GM12878 (cell line): ENCODE measurements at regions not wholly inside any gene's neighbourhood (a gene's known extent, or its start where the extent isn't known, plus 50 kb on each side); places are given as distances from the start of the nearest gene placed in this dataset.

ENCODE experiments used
- ATAC-seq: fragments of 200-7000 bp; cut with Tn5 transposase; 3 replicates; pipeline ENCODE4 v1.9.1; 2020; ENCODE audit warnings: mild to moderate bottlenecking, moderate library complexity
- BruUV-seq: library from RNA; stranded (reverse); fragments of 400-500 nt; replicated peaks from 2 replicates; lab custom pipeline; 2021; lab: Mats Ljungman, UMichigan
- CTCF ChIA-PET: fragments of 300-600 bp; sonication (Branson Sonifier 250); formaldehyde crosslinking; extraction: SDS; loops from one replicate; lab custom pipeline; 2021; ENCODE audit warnings: inconsistent platforms; lab: Yijun Ruan, JAX
- POLR2A ChIA-PET: fragments of 350-600 bp; formaldehyde crosslinking; extraction: SDS; loops from one replicate; lab custom pipeline; 2021; ENCODE audit warnings: inconsistent platforms; lab: Charles Lee
- RAD21 ChIA-PET: fragments of 300-600 bp; sonication (Branson Sonifier 250); formaldehyde crosslinking; loops from one replicate; lab custom pipeline; 2023; ENCODE audit warnings: antibody characterized with exemption; ENCODE audit not compliant: unreplicated experiment; lab: Charles Lee
- SMC1A ChIA-PET: fragments of 300-600 bp; sonication (Branson Sonifier 250); formaldehyde crosslinking; loops from one replicate; lab custom pipeline; 2023; ENCODE audit not compliant: unreplicated experiment, uncharacterized antibody; lab: Charles Lee
- DNase-seq: peaks from one replicate; pipeline ENCODE4 v3.0.0-alpha.2; 2011; ENCODE audit warnings: low read depth, low spot score
- FAIRE-seq: peaks from 3 replicates; lab custom pipeline; 2011; peaks lifted over from hg19 to GRCh38; lab: Jason Lieb, UNC
- H2AFZ ChIP-seq: 2 replicates; pipeline ENCODE4 v1.6.0; 2011; ENCODE audit warnings: low read depth, low read length, control low read depth; ENCODE audit not compliant: control insufficient read depth
- H3K27ac ChIP-seq: 2 replicates; pipeline ENCODE4 v1.5.1; 2011; ENCODE audit warnings: control low read depth; ENCODE audit not compliant: control insufficient read depth, insufficient read depth
- H3K27me3 ChIP-seq, 2 experiments: replicated peaks in 1 of 2; 2 replicates each; pipeline versions ENCODE4 v1.6.0 to v1.6.1; 2011; ENCODE audit warnings: low read length in 1 of 2; ENCODE audit not compliant: control insufficient read depth in 2 of 2, insufficient read depth in 2 of 2
- H3K36me3 ChIP-seq, 2 experiments: 2 replicates each; pipeline ENCODE4 v1.5.1; 2011; ENCODE audit warnings: low read length in 1 of 2; ENCODE audit not compliant: control insufficient read depth in 2 of 2, insufficient read depth in 2 of 2
- H3K4me1 ChIP-seq: 2 replicates; pipeline ENCODE4 v1.6.1; 2011; ENCODE audit warnings: mild to moderate bottlenecking, low read length, moderate library complexity, mixed read lengths; ENCODE audit not compliant: control insufficient read depth, insufficient read depth
- H3K4me2 ChIP-seq: 2 replicates; pipeline ENCODE4 v1.6.0; 2011; ENCODE audit warnings: control low read depth; ENCODE audit not compliant: control insufficient read depth, insufficient read depth
- H3K4me3 ChIP-seq: fragments of 200-600 bp; sonication (generic); 2 replicates; pipeline ENCODE4 v1.5.1; 2016
- H3K79me2 ChIP-seq: 2 replicates; pipeline ENCODE4 v1.6.0; 2011; ENCODE audit warnings: low read length; ENCODE audit not compliant: control insufficient read depth, insufficient read depth
- H3K9ac ChIP-seq: 2 replicates; pipeline ENCODE4 v1.8.0; 2011; ENCODE audit warnings: low read length, control low read depth, mixed read lengths; ENCODE audit not compliant: control insufficient read depth, insufficient read depth
- H3K9me3 ChIP-seq: replicated peaks from 3 replicates; pipeline ENCODE4 v1.5.1; 2011; ENCODE audit warnings: mild to moderate bottlenecking, low read length; ENCODE audit not compliant: control insufficient read depth, insufficient read depth
- H4K20me1 ChIP-seq: 2 replicates; pipeline ENCODE4 v1.6.0; 2011; ENCODE audit not compliant: control insufficient read depth, insufficient read depth
- CHD1 ChIP-seq: IDR thresholded peaks from 2 replicates; pipeline ENCODE4 v1.6.1; 2012; ENCODE audit warnings: low read depth, low read length, improper control_type of control experiment
- SREBF1 ChIP-seq: IDR thresholded peaks from 2 replicates; pipeline ENCODE4 v1.6.1; 2012; ENCODE audit warnings: mild to moderate bottlenecking, low read length
- WGBS: methylation state at CpG from one replicate; pipeline ENCODE4 v1.1.6; 2016; ENCODE audit warnings: low lambda C conversion rate; ENCODE audit not compliant: insufficient replicate concordance, insufficient coverage; ENCODE audit errors: missing lambda C conversion rate; 5-methylcytosine and 5-hydroxymethylcytosine counted together
- in situ Hi-C: fragments of 300-500 bp; cut with MboI; formaldehyde crosslinking; loops from 9 replicates; pipeline ENCODE4 v1.14.3; 2018; ENCODE audit warnings: mixed read lengths
- intact Hi-C: fragments of 100-400 bp; cut with micrococcal nuclease; formaldehyde crosslinking; loops from one replicate; pipeline ENCODE4 v1.14.2; 2022; ENCODE audit not compliant: unreplicated experiment

DNA sequence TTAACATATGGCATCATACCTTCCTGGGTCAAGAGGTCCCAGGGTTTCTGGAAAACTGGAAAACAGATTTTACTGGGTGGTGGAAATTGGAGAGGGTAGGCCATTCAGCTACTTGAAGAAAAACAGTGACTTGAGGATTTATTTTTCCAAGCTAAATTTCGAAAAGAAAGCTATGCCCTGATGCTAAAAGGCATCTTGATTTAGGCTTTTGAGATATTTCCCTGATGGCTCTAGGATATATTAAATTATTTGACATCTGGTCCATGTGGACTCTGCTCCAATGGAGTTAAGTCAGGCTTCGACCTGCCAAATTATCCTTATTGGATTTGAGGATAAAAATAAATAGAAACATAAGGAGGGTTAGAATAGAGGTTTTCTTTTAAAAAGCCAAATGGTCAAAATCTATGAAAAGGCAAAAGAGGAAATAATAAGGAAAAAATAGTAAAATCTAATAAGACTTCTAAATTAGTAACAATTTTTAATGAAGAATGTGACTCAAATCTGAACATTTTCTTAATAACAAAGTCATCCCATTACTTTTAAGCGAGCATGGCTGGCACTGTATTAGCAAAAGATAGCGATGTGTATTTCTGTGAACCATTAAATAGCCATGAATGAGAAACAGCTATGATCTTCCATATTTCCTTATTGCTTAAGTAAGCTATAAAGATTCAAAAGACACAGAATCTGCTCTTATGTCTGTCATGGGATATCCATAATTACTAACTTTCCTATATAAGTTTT is 190.0 kb upstream of the MIR17HG start:
- Histone ChIP-seq H2AFZ (no peak overlapping the region), H3K4me1 (no peaks in the 10 kb centered on the region), H3K4me3 (no peak overlapping the region), H3K9ac (no peak overlapping the region), H4K20me1 (no peaks in the 10 kb centered on the region), H3K9me3 (no peaks in the 10 kb centered on the region), H3K36me3 (no peaks in the 10 kb centered on the region), H3K4me2 (no peak overlapping the region), H3K27ac (no peak overlapping the region), H3K79me2 (no peaks in the 10 kb centered on the region)
- no TSS peak for BruUV-seq
- no peak for DNase-seq
- in situ Hi-C loops (no loop called here), intact Hi-C loops (no loop called here)
- SMC1A ChIA-PET: interaction anchor here (0.6 to 1.4 kb wide), 4 partner anchors 45 to 90 kb away, joined by 3 to 4 read pairs (median 3); no protein-coding TSS in a partner anchor
- WGBS: 0% methylated on average over 4 of the region's 4 CpGs
- POLR2A ChIA-PET: no interaction called here
- no peak for ATAC-seq
- CTCF ChIA-PET: interaction anchor here (1.1 to 2.0 kb wide), 3 partner anchors 20 to 80 kb away, joined by 3 to 10 read pairs (median 3); no protein-coding TSS in a partner anchor
- FAIRE-seq: no peak
- RAD21 ChIA-PET: interaction anchor here (1.0 kb wide), 2 partner anchors 13 to 28 kb away, joined by 3 read pairs; no protein-coding TSS in a partner anchor
- TF ChIP-seq SREBF1: no peak
- TF ChIP-seq, all 136 proteins: peak for 0
- peaks cover 0 to 3% of the 10 kb centered on the region in 2 experiments; a peak in 2 of 4 replicates for H3K27me3 ChIP-seq

DNA sequence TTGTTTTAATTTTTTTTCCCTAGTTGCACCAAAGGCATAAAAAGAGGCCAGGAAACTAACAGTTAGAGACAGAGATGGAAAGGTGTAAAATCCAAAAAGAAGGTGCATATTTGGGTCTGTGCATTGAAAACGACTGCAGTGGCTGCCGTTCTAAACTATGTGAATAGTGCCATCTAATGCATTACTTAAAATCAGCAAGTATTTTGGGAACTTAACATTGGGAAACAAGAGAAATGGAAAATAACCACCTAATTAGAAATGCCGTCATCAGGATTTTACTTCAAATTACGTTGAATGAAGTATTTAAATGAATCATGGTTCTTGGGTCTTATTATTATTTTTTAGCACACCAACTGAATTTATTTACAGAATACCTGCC is 189.5 kb upstream of the MIR17HG start:
- DNase-seq: no peak
- in situ Hi-C loops: no loop called here
- ChIA-PET CTCF (interaction anchor here (1.2 to 2.0 kb wide), 4 partner anchors 9 to 153 kb away, joined by 3 to 10 read pairs (median 4); no protein-coding TSS in a partner anchor), RAD21 (interaction anchor here (1.0 kb wide), 2 partner anchors 14 to 27 kb away, joined by 3 read pairs; no protein-coding TSS in a partner anchor), SMC1A (interaction anchor here (1.3 to 1.4 kb wide), 2 partner anchors 80 to 90 kb away, joined by 3 to 4 read pairs; no protein-coding TSS in a partner anchor), POLR2A (no interaction called here)
- no peak for ATAC-seq
- H3K4me2 ChIP-seq: no peak overlapping the region
- H3K27me3 ChIP-seq: peaks cover 0 to 3% of the 10 kb centered on the region in 2 experiments; a peak in 2 of 4 replicates
- H3K27ac ChIP-seq: no peak overlapping the region
- no peaks in the 10 kb centered on the region for H4K20me1 ChIP-seq
- no peak for FAIRE-seq
- no peak overlapping the region for H3K9ac ChIP-seq
- no peaks in the 10 kb centered on the region for H3K36me3 ChIP-seq
- H2AFZ ChIP-seq: no peak overlapping the region
- no peak for TF ChIP-seq CHD1
- no peaks in the 10 kb centered on the region for H3K79me2 ChIP-seq
- intact Hi-C loops: no loop called here
- H3K4me3 ChIP-seq: no peak overlapping the region
- 13% methylated on average over 4 of the region's 4 CpGs for WGBS
- H3K9me3 ChIP-seq: no peaks in the 10 kb centered on the region
- BruUV-seq: no TSS peak
- H3K4me1 ChIP-seq: no peaks in the 10 kb centered on the region
